Left lung (tissue), 4 donors: ENCODE measurements at regions not wholly inside any gene's neighbourhood (a gene's known extent, or its start where the extent isn't known, plus 50 kb on each side); places are given as distances from the start of the nearest gene placed in this dataset.
A peak's percentile ranks its signal among the peaks of the same experiment; 100 is the strongest.

Source experiments
- ATAC-seq: fragments of 200-7000 bp; cut with Tn5 transposase; one replicate; pipeline ENCODE4 v1.9.1; 2020; ENCODE audit warnings: moderate library complexity
- DNase-seq, 4 donors: peaks; one replicate each; pipeline ENCODE4 v3.0.0-alpha.2; 2013 to 2020
- H3K27ac ChIP-seq, 2 donors: fragments of 200-600 bp; sonication (generic) in 1 of 2; one replicate each; pipeline versions ENCODE4 v1.5.0 to v1.8.0; 2020 to 2021
- H3K27me3 ChIP-seq, 2 donors: fragments of 200-600 bp; sonication (generic) in 1 of 2; one replicate each; pipeline versions ENCODE4 v1.5.0 to v1.8.0; 2020 to 2021
- H3K36me3 ChIP-seq, 2 donors: fragments of 200-600 bp; sonication (generic) in 1 of 2; one replicate each; pipeline versions ENCODE4 v1.5.0 to v1.8.0; 2020 to 2021
- H3K4me1 ChIP-seq, 2 donors: fragments of 200-600 bp; one replicate each; pipeline ENCODE4 v1.8.0; 2021
- H3K4me3 ChIP-seq, 2 donors: fragments of 200-600 bp; sonication (generic) in 1 of 2; one replicate each; pipeline versions ENCODE4 v1.5.0 to v1.8.0; 2020 to 2021; ENCODE audit warnings: mild to moderate bottlenecking in 1 of 2
- H3K9me3 ChIP-seq, 2 donors: fragments of 200-600 bp; sonication (generic) in 1 of 2; one replicate each; pipeline versions ENCODE4 v1.5.0 to v1.8.0; 2020 to 2021
- CTCF ChIP-seq, 2 donors: fragments of 200-600 bp; sonication (generic) in 1 of 2; IDR thresholded peaks; one replicate each; pipeline versions ENCODE4 v1.5.0 to v1.8.0; 2021; ENCODE audit warnings: antibody characterized with exemption in 2 of 2
- intact Hi-C, 2 donors: fragments of 100-400 bp; cut with DNase I; formaldehyde crosslinking; loops; one replicate each; pipeline versions ENCODE4 v1.11.2 to v1.14.2; 2022
- donor health status: DM: no; HTN: yes; CAD: no.
- donor health status: DM: no; HTN: no; CAD: no.

- Histone ChIP-seq H3K27me3 (no peaks in the 10 kb centered on the region), H3K9me3 (no peaks in the 10 kb centered on the region), H3K36me3 (no peaks in the 10 kb centered on the region), H3K4me3 (no peak overlapping the region), H3K4me1 (no peaks in the 10 kb centered on the region), H3K27ac (no peak overlapping the region)
- intact Hi-C loops, result no loop called here
- TF ChIP-seq CTCF (IDR thresholded peaks at IDR 0.05), result no peak
- peak in 1 of 4 donors; percentile 4 for DNase-seq
- ATAC-seq, result no peak
Observed at GRCh38 chr14:22699801-22700564, 55.8 kb upstream of the OR6J1 start.

DNA sequence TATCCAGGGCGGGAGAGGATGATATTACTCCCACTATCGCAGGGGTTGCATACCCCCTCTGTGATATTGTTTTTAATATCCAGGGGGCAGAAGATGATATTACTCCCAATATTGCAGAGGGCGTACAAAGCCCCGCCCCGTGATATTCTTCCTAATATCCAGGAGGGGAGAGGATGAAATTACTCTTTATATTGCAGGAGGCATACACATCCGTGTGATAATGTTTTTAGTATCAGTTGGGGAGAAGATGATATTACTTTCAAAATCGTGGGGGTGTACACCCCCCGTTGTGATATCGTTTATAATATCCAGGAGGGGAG, 52.9 kb upstream of the OXA1L start:
- no peak for TF ChIP-seq CTCF (IDR thresholded peaks at IDR 0.05)
- Histone ChIP-seq H3K9me3 (no peaks in the 10 kb centered on the region), H3K27me3 (peaks cover 0 to 52% of the 10 kb centered on the region in 2 donors), H3K27ac (no peak overlapping the region), H3K36me3 (no peaks in the 10 kb centered on the region), H3K4me3 (peak overlapping the region in 1 of 2 donors; percentile 35), H3K4me1 (peaks cover 0 to 7% of the 10 kb centered on the region in 2 donors)
- no peak for DNase-seq
- no peak for ATAC-seq
- intact Hi-C loops, result no loop called here

GRCh38 chr14:22715186-22715812, 51.2 kb upstream of the OXA1L start:
- DNase-seq, result no peak
- Histone ChIP-seq H3K27ac (no peak overlapping the region), H3K9me3 (no peaks in the 10 kb centered on the region), H3K27me3 (peaks cover 0 to 35% of the 10 kb centered on the region in 2 donors), H3K36me3 (no peaks in the 10 kb centered on the region), H3K4me3 (no peak overlapping the region), H3K4me1 (peaks cover 0 to 7% of the 10 kb centered on the region in 2 donors)
- intact Hi-C loops, result no loop called here
- no peak for TF ChIP-seq CTCF (IDR thresholded peaks at IDR 0.05)
- ATAC-seq, result no peak

DNA sequence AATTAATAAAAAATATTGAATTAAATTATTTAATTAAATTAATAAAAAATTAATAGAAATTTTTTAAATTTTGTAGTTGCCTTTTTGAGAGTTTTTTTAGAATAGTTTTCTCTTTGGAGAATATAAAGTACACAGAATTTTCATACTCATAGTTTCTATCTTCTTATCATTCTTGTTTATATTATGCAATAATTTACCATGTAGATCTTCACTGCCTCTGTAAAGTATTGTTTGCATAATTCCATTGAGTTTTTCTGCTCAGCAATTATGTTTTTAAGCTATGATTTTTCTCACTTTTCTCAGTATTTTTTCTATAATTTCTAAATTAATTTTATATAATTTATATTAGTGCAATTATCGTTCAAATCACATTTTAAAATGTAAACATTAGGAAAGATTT, 50.6 kb upstream of the OXA1L start:
- peaks cover 0 to 7% of the 10 kb centered on the region in 2 donors for H3K4me1 ChIP-seq
- no peak for ATAC-seq
- intact Hi-C loops, result no loop called here

More for the DNA sequence above, 50.6 kb upstream of the OXA1L start:
- no peak overlapping the region for H3K27ac ChIP-seq
- DNase-seq, result no peak
- TF ChIP-seq CTCF (IDR thresholded peaks at IDR 0.05), result no peak
- no peaks in the 10 kb centered on the region for H3K36me3 ChIP-seq
- H3K9me3 ChIP-seq, result no peaks in the 10 kb centered on the region
- peaks cover 0 to 29% of the 10 kb centered on the region in 2 donors for H3K27me3 ChIP-seq
- H3K4me3 ChIP-seq, result no peak overlapping the region
